SK-N-SH (cell line): ENCODE measurements at regions not wholly inside any gene's neighbourhood (a gene's known extent, or its start where the extent isn't known, plus 50 kb on each side); places are given as distances from the start of the nearest gene placed in this dataset.

Source experiments
- CTCF ChIP-seq: fragments of 200-600 bp; sonication (generic); IDR thresholded peaks from 2 replicates; pipeline ENCODE4 v1.6.1; 2017; ENCODE audit warnings: antibody characterized with exemption, mild to moderate bottlenecking, moderate library complexity
- EP300 ChIP-seq, 2 experiments: IDR thresholded peaks; 2 replicates each; pipeline versions ENCODE4 v1.4.0 to v1.6.1; 2012; ENCODE audit warnings: borderline replicate concordance in 1 of 2, low read depth in 1 of 2, low read length in 1 of 2
- FOXM1 ChIP-seq: IDR thresholded peaks from 2 replicates; pipeline ENCODE4 v1.4.0; 2012; ENCODE audit warnings: low read depth, mild to moderate bottlenecking
- PBX3 ChIP-seq: IDR thresholded peaks from 2 replicates; pipeline ENCODE4; 2012
- RAD21 ChIP-seq: IDR thresholded peaks from 2 replicates; pipeline ENCODE4 v1.6.1; 2012; ENCODE audit warnings: mild to moderate bottlenecking, low read length
- SIN3A ChIP-seq: IDR thresholded peaks from 2 replicates; pipeline ENCODE4 v1.6.1; 2012; ENCODE audit warnings: low read depth, mild to moderate bottlenecking, low read length, moderate library complexity, borderline replicate concordance
- ZBTB33 ChIP-seq: IDR thresholded peaks from 2 replicates; pipeline ENCODE4 v1.4.0; 2012; ENCODE audit warnings: low read depth, borderline replicate concordance

- TF ChIP-seq FOXM1 (no peak), PBX3 (no peak), CTCF (no peak), ZBTB33 (no peak), SIN3A (no peak), EP300 (IDR thresholded peaks at IDR 0.05; ENCODE audit: borderline replicate concordance in 1 of 2, low read depth in 1 of 2, low read length in 1 of 2) (no peak), RAD21 (no peak)
Observed at GRCh38 chr12:83866477-83866876, 1046.1 kb downstream of the SLC6A15 start.
